ENCODE measurements at regions not wholly inside any gene's neighbourhood (a gene's known extent, or its start where the extent isn't known, plus 50 kb on each side); places are given as distances from the start of the nearest gene placed in this dataset.

DNA sequence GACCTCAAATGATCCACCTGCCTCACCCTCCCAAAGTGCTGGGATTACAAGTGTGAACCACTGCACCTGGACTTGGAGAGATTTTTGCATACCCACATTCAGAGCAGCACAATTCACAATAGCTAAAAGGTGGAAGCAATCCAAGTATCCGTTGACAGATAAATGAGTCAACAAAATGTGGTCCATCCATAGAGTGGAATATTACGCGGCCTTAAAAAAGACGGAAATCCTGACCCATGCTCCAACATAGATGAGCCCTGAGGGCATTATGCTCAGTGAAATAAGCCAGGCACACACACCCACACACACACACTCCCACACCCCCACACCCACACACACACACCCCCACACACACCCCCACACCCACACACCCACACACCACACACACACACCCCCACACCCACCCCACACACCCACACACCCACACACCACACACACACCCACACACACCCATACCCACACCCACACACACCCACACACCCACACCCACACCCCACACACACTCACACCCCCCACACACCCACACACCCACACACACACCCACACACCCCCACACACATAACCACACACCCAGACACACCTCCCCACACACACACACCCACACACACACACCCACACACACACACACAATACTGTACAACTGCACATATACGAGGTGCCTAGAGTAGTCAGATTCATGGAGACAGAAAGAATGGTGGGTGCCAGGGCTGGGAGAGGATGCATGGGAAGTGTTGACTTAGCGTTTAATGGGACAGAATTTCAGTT lies 124.7 kb downstream of the FOXL1 start:
- TF ChIP-seq EZH2phosphoT487 (IDR thresholded peaks at IDR 0.05; ENCODE audit: insufficient read depth, low read depth) (no peak), EZH2 (IDR thresholded peaks at IDR 0.05; ENCODE audit: insufficient read depth, poor library complexity, severe bottlenecking) (no peak)

All from GM23248 (cell line).